ENCODE measurements at regions not wholly inside any gene's neighbourhood (a gene's known extent, or its start where the extent isn't known, plus 50 kb on each side); places are given as distances from the start of the nearest gene placed in this dataset.

- TF ChIP-seq REPIN1 (CRISPR knock-in tag; IDR thresholded peaks at IDR 0.05; ENCODE audit: borderline replicate concordance, low read depth), result no peak
- TF ChIP-seq CTCF (CRISPR knock-in tag; IDR thresholded peaks at IDR 0.05), result no peak
- TF ChIP-seq SOX5 (CRISPR knock-in tag; IDR thresholded peaks at IDR 0.05; ENCODE audit: borderline replicate concordance), result no peak
- TF ChIP-seq POLR2AphosphoS5 (IDR thresholded peaks at IDR 0.05; ENCODE audit: low read depth, low read length), result no peak
- TF ChIP-seq, protein P1, sequence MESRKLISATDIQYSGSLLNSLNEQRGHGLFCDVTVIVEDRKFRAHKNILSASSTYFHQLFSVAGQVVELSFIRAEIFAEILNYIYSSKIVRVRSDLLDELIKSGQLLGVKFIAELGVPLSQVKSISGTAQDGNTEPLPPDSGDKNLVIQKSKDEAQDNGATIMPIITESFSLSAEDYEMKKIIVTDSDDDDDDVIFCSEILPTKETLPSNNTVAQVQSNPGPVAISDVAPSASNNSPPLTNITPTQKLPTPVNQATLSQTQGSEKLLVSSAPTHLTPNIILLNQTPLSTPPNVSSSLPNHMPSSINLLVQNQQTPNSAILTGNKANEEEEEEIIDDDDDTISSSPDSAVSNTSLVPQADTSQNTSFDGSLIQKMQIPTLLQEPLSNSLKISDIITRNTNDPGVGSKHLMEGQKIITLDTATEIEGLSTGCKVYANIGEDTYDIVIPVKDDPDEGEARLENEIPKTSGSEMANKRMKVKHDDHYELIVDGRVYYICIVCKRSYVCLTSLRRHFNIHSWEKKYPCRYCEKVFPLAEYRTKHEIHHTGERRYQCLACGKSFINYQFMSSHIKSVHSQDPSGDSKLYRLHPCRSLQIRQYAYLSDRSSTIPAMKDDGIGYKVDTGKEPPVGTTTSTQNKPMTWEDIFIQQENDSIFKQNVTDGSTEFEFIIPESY (CRISPR knock-in tag; IDR thresholded peaks at IDR 0.05), result no peak
- TF ChIP-seq JUND (CRISPR knock-in tag; IDR thresholded peaks at IDR 0.05), result no peak
- no peak for TF ChIP-seq IRF2 (CRISPR knock-in tag; IDR thresholded peaks at IDR 0.05)
- no peak for TF ChIP-seq MYC (CRISPR knock-in tag; IDR thresholded peaks at IDR 0.05; ENCODE audit: borderline replicate concordance)
- no peak for TF ChIP-seq EZH2 (conservative IDR thresholded peaks at IDR 0.05; ENCODE audit: low read depth, low read length)
- TF ChIP-seq POLR2A (IDR thresholded peaks at IDR 0.05; ENCODE audit: insufficient read depth in 1 of 2, low read depth in 2 of 2, low read length in 2 of 2), result no peak
- TF ChIP-seq ASH2L (IDR thresholded peaks at IDR 0.05; ENCODE audit: insufficient read length, low read depth, low read length), result no peak
- TF ChIP-seq YEATS4 (CRISPR knock-in tag; IDR thresholded peaks at IDR 0.05; ENCODE audit: borderline replicate concordance), result no peak
- no peak for TF ChIP-seq RFX1 (IDR thresholded peaks at IDR 0.05)
These were observed 197.1 kb upstream of the SPOCK3 start for GRCh38 chr4:167431371-167431770.

Measured in HepG2 (cell line).